ENCODE measurements at regions not wholly inside any gene's neighbourhood (a gene's known extent, or its start where the extent isn't known, plus 50 kb on each side); places are given as distances from the start of the nearest gene placed in this dataset.

DNA sequence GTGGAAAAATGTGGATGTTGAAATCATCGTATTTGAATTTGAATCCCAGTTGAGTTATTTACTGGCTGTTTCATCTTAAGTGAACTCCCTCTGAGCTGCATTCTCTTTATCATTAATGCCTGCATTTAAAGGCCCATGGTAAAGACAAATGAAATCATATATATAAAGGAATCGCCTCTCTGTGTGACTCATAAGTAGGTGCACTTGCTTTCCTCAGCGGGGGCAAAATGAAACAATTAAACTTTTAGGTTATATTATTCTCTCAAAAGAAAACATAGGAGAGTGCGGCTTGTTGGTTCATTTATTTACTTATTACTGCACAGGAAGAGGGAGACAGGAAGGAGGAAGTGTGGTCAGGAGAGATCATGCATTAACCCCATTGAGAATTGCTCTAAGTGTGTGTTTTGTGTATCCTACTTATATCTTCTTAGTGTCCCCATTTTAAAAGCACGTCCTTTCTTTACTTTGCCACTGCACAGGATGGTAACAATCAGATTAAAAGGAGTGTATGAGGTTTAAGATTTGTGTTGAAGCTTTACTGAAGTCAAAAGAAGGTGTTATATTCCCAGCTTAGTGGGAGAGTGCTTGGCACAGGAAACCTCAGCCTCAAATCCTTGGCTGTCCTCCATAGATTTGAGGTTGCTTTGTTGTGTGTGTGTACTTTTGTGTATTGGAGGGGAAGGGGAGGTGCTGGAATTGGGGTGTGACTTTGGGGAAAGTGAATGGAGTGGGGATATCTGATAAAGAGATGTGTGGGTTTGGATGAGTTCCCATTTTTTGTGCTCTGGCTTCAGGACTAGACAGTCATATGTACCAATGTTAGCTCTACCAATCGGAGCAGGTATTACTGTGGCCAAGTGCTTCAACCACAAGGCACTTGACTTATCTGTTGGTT lies 595.8 kb upstream of the NR2F2 start:
- H3K4me1 ChIP-seq (ENCODE audit: insufficient read depth): no peaks in the 10 kb centered on the region
- no peak overlapping the region for H3K4me2 ChIP-seq (ENCODE audit: unreplicated experiment)
- no peaks in the 10 kb centered on the region for H3K9me2 ChIP-seq (ENCODE audit: insufficient read depth)
- TF ChIP-seq EZH2phosphoT487 (IDR thresholded peaks at IDR 0.05; ENCODE audit: insufficient read depth, low read depth) (no peak), EZH2 (IDR thresholded peaks at IDR 0.05; ENCODE audit: insufficient read depth, poor library complexity, severe bottlenecking) (no peak)
- H3K4me3 ChIP-seq: no peak overlapping the region
- H3K9ac ChIP-seq: no peak overlapping the region
- WGBS, 2 experiments (ENCODE audit: low coverage in 1 of 2, low lambda C conversion rate in 2 of 2, missing lambda C conversion rate in 2 of 2): 59 to 60% methylated on average over 6 of the region's 6 CpGs
- H3F3A ChIP-seq (ENCODE audit: insufficient read depth): no peaks in the 10 kb centered on the region
- no peak overlapping the region for H3K27ac ChIP-seq
- H3K27me3 ChIP-seq (replicated peaks; ENCODE audit: insufficient read depth): no peaks in the 10 kb centered on the region
- in situ Hi-C loops (cut with MboI): no loop called here
- H4K20me1 ChIP-seq (ENCODE audit: insufficient read depth): no peaks in the 10 kb centered on the region
- no peak overlapping the region for H2AFZ ChIP-seq
- H3K9me3 ChIP-seq (ENCODE audit: low read depth): no peaks in the 10 kb centered on the region
- DNase-seq: no peak
- H3K36me3 ChIP-seq (ENCODE audit: low read depth): no peaks in the 10 kb centered on the region
- H3K79me2 ChIP-seq (ENCODE audit: insufficient read depth): no peaks in the 10 kb centered on the region

GRCh38 chr15:95737060-95737459 lies 593.4 kb upstream of the NR2F2 start:
- H3K9ac ChIP-seq: no peak overlapping the region
- no peaks in the 10 kb centered on the region for H3K36me3 ChIP-seq (ENCODE audit: low read depth)
- no peak for TF ChIP-seq EZH2 (IDR thresholded peaks at IDR 0.05; ENCODE audit: insufficient read depth, poor library complexity, severe bottlenecking)
- TF ChIP-seq EZH2phosphoT487 (IDR thresholded peaks at IDR 0.05; ENCODE audit: insufficient read depth, low read depth): no peak
- H3K27ac ChIP-seq: no peak overlapping the region
- no peak for DNase-seq
- no peaks in the 10 kb centered on the region for H3K9me2 ChIP-seq (ENCODE audit: insufficient read depth)
- no peak overlapping the region for H2AFZ ChIP-seq
- no peaks in the 10 kb centered on the region for H3K27me3 ChIP-seq (replicated peaks; ENCODE audit: insufficient read depth)
- in situ Hi-C loops (cut with MboI): no loop called here
- H3F3A ChIP-seq (ENCODE audit: insufficient read depth): no peaks in the 10 kb centered on the region
- H3K79me2 ChIP-seq (ENCODE audit: insufficient read depth): no peaks in the 10 kb centered on the region
- H3K4me3 ChIP-seq: no peak overlapping the region
- no peaks in the 10 kb centered on the region for H3K9me3 ChIP-seq (ENCODE audit: low read depth)
- no peak overlapping the region for H3K4me2 ChIP-seq (ENCODE audit: unreplicated experiment)
- no peaks in the 10 kb centered on the region for H3K4me1 ChIP-seq (ENCODE audit: insufficient read depth)
- 48 to 51% methylated on average over 3 of the region's 3 CpGs for WGBS, 2 experiments (ENCODE audit: low coverage in 1 of 2, low lambda C conversion rate in 2 of 2, missing lambda C conversion rate in 2 of 2)
- H4K20me1 ChIP-seq (ENCODE audit: insufficient read depth): no peaks in the 10 kb centered on the region

DNA sequence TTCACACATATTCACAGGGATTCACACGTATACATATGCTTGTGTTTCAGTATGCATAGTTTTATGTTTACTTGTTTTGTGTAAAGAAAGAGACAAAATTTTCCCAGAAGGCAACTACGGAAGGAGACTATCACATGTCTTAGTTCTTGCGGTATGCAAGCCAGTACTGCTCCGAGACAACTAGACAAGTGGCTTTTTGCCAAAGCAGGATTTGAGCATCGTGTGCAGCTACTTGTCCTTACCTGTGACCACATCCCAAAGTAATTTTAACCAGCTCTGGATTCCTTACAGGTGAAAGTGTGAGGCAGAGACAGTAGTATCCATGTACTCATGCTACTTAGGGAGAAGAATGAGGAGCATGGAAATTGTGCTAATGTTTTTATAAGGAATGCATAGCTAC lies 591.4 kb upstream of the NR2F2 start:
- in situ Hi-C loops (cut with MboI): no loop called here
- Histone ChIP-seq H4K20me1 (ENCODE audit: insufficient read depth) (no peaks in the 10 kb centered on the region), H3K27ac (no peak overlapping the region), H3F3A (ENCODE audit: insufficient read depth) (no peaks in the 10 kb centered on the region), H3K27me3 (replicated peaks; ENCODE audit: insufficient read depth) (no peaks in the 10 kb centered on the region), H3K79me2 (ENCODE audit: insufficient read depth) (no peaks in the 10 kb centered on the region), H3K9ac (no peak overlapping the region), H3K9me3 (ENCODE audit: low read depth) (no peaks in the 10 kb centered on the region), H3K36me3 (ENCODE audit: low read depth) (no peaks in the 10 kb centered on the region), H3K4me1 (ENCODE audit: insufficient read depth) (no peaks in the 10 kb centered on the region), H3K4me3 (no peak overlapping the region), H2AFZ (no peak overlapping the region), H3K9me2 (ENCODE audit: insufficient read depth) (no peaks in the 10 kb centered on the region), H3K4me2 (ENCODE audit: unreplicated experiment) (no peak overlapping the region)
- 41 to 44% methylated on average over 5 of the region's 5 CpGs for WGBS, 2 experiments (ENCODE audit: low coverage in 1 of 2, low lambda C conversion rate in 2 of 2, missing lambda C conversion rate in 2 of 2)
- DNase-seq: no peak
- TF ChIP-seq EZH2 (IDR thresholded peaks at IDR 0.05; ENCODE audit: insufficient read depth, poor library complexity, severe bottlenecking) (no peak), EZH2phosphoT487 (IDR thresholded peaks at IDR 0.05; ENCODE audit: insufficient read depth, low read depth) (no peak)

DNA sequence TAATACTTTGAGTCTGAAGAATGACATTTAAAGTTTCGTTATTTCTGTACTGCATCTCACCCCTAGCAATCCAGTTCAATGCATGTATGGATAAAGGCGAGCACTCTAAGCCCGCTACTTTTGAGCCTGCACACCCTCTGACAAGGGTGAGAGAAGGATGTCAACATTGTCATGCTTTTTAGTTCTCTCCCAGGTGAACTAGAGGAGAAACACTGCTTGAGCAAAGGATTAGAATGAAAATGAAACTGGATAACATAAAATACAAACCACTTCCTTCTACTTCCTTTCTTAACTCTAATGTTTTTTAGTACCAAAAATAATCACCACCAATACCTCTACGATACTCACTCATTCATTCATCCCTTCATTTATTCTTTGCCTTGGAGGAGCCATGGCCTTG lies 588.7 kb upstream of the NR2F2 start:
- no peak overlapping the region for H3K4me3 ChIP-seq
- H3K9me2 ChIP-seq (ENCODE audit: insufficient read depth): no peaks in the 10 kb centered on the region
- no peaks in the 10 kb centered on the region for H3K9me3 ChIP-seq (ENCODE audit: low read depth)
- no peak overlapping the region for H3K27ac ChIP-seq
- H3F3A ChIP-seq (ENCODE audit: insufficient read depth): no peaks in the 10 kb centered on the region
- in situ Hi-C loops (cut with MboI): no loop called here
- H3K9ac ChIP-seq: no peak overlapping the region
- no peaks in the 10 kb centered on the region for H4K20me1 ChIP-seq (ENCODE audit: insufficient read depth)
- H3K27me3 ChIP-seq (replicated peaks; ENCODE audit: insufficient read depth): no peaks in the 10 kb centered on the region
- WGBS, 2 experiments (ENCODE audit: low coverage in 1 of 2, low lambda C conversion rate in 2 of 2, missing lambda C conversion rate in 2 of 2): 61 to 66% methylated on average over 4 of the region's 4 CpGs
- DNase-seq: no peak
- 0 out of 2 replicates have a peak overlapping the region, but pooled peaks have one; percentile 44 for H2AFZ ChIP-seq
- H3K4me1 ChIP-seq (ENCODE audit: insufficient read depth): no peaks in the 10 kb centered on the region
- no peaks in the 10 kb centered on the region for H3K79me2 ChIP-seq (ENCODE audit: insufficient read depth)
- H3K4me2 ChIP-seq (ENCODE audit: unreplicated experiment): no peak overlapping the region
- no peaks in the 10 kb centered on the region for H3K36me3 ChIP-seq (ENCODE audit: low read depth)
- no peak for TF ChIP-seq EZH2phosphoT487 (IDR thresholded peaks at IDR 0.05; ENCODE audit: insufficient read depth, low read depth)

All from GM23248 (cell line).